Epithelial cell of proximal tubule (primary cell): ENCODE measurements at regions not wholly inside any gene's neighbourhood (a gene's known extent, or its start where the extent isn't known, plus 50 kb on each side); places are given as distances from the start of the nearest gene placed in this dataset.

Source experiments
- DNase-seq: peaks from one replicate; pipeline ENCODE4 v3.0.0-alpha.2; 2011; ENCODE audit warnings: low read depth
- H3K4me3 ChIP-seq: 2 replicates; pipeline ENCODE4 v1.5.1; 2011; ENCODE audit warnings: low read depth, mild to moderate bottlenecking, low read length
- TF ChIP-seq, protein P1 (sequence below): conservative IDR thresholded peaks from 2 replicates; pipeline ENCODE4 v1.5.1; 2012; ENCODE audit warnings: low read depth, mild to moderate bottlenecking, low read length

DNA sequence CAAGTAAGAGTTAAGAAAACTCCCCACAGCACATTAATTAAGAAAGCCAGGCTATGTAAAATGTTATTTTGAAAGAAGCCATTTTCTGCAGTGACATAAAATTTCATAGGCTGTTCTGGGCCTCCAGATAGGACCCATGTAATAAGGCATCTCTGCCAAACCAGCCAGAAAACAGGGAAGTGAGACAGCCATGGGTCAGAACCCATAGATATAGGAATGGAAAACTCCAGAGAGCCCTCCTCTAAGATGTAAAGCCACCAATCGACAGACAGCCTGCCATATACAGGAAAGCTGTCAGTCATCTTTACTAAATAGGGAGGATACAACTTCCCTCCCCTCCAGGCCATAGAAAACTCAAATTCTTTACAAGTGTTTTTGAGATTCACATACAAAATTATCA, 493.3 kb downstream of the COG6 start:
- no peak for DNase-seq
- TF ChIP-seq, protein P1, sequence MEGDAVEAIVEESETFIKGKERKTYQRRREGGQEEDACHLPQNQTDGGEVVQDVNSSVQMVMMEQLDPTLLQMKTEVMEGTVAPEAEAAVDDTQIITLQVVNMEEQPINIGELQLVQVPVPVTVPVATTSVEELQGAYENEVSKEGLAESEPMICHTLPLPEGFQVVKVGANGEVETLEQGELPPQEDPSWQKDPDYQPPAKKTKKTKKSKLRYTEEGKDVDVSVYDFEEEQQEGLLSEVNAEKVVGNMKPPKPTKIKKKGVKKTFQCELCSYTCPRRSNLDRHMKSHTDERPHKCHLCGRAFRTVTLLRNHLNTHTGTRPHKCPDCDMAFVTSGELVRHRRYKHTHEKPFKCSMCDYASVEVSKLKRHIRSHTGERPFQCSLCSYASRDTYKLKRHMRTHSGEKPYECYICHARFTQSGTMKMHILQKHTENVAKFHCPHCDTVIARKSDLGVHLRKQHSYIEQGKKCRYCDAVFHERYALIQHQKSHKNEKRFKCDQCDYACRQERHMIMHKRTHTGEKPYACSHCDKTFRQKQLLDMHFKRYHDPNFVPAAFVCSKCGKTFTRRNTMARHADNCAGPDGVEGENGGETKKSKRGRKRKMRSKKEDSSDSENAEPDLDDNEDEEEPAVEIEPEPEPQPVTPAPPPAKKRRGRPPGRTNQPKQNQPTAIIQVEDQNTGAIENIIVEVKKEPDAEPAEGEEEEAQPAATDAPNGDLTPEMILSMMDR = no peak
- no peak overlapping the region for H3K4me3 ChIP-seq

DNA sequence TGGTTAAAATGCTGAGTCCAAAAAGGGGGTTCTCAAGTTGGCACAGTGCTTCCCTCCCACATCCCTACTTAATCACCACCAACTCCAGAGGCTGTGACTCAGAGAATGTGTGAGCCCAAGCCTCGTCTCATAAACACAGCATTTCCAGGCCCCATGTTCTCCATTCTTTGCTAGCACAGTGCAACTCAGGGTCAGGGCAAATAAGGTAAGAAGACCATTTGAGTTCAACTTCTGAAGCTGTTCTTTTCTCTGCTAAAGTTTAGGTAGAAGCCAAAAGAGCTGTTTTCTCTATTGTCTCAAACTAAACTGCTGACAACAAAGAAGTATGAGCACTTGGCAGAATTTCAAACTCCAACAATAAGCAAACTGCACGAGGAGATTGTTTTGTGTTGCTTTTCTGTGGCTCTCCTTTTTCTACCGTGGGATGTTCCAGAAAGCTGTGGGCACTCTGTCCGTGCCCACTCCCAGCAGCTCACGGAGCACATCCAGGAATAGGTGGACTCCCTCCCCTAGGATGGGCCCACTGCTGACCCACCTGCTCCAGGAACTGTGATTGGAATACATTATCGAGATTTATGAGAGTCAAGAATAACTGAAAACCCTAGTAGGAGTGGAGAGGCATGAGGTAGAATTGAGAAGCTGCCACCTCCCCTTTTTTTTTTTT, 494.3 kb downstream of the COG6 start:
- TF ChIP-seq, protein P1 = no peak
- DNase-seq = peak; percentile 74
- H3K4me3 ChIP-seq = no peak overlapping the region

DNA sequence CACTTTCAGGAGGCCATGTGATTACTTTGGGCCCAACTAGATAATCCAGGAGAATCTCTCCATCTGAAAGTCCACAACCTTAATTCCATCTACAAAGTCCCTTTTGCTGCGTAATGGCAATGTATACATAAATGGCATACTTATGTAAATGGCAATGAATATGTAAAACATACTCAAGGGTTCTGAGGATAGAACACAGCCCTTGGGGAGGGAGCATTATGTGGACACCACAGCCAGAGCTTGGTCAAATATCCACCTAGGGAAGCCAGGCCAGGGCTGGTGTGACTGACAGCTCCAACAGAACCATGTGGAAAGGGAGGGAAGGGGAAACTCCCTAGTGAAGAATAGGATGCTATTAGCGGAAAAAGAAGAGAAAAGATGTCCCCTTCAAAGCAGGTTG, 496.2 kb downstream of the COG6 start:
- TF ChIP-seq, protein P1 = no peak
- DNase-seq = no peak

DNA sequence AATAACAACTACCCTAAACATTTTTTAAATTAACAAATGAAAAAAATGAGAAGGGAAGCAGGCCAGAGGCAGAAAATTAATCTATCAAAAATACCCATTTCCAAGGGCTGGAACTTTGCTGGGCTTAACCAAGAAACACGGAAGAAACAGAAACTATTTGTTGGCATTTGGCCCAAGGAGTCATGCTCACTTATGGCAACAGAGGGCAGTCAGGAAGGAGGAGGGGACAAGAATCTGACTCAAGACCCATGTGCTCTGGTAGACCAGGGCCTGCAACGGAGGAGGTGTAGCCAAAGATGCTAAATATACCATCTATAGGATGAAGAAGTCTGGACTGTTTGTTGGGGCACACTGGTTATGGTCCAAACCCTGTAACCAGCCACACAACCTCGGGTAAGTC, 496.7 kb downstream of the COG6 start:
- TF ChIP-seq, protein P1 = peak; percentile 36
- no peak for DNase-seq
- H3K4me3 ChIP-seq = no peak overlapping the region

More for the DNA sequence above, 496.2 kb downstream of the COG6 start:
- no peak overlapping the region for H3K4me3 ChIP-seq

DNA sequence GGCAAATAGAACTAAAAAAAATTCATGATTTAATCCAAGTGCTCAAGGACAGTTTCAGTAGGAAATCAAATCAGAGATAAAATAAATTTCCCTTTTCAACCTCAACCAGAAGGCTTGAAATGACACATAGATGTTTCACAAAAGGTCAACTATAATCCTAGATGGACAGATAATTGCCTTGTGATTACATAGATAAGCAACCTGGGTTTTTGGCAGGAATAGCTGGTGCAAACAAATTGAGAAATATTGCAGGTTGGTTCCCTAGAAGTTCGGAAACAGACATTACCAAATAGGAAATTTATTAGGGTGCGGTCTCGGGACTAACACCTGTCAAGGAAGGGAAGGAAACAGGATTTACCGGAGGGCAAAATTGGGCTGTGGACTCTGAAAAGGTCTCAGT, 497.5 kb downstream of the COG6 start:
- no peak overlapping the region for H3K4me3 ChIP-seq
- TF ChIP-seq, protein P1 = no peak
- DNase-seq = no peak

DNA sequence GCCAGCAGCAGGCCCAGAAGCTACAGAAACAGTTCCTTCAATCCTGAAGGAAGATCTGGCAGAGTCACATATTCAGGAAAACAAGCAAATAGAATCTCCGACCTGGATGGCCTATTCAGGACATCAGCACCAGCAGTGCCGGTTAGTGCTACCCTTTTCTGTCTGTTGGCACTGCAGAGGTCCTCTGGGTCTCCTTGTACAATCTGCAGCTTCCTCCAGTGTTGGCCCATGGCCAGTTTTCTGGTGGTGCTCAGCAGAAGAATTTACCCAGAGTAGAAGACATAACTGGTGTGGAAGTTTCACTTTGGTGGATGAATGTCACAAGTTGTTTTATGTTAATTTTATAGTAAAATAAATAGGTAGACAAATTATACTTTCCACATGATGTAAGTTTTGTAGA, 498.1 kb downstream of the COG6 start:
- TF ChIP-seq, protein P1 = no peak
- H3K4me3 ChIP-seq = no peak overlapping the region
- no peak for DNase-seq

DNA sequence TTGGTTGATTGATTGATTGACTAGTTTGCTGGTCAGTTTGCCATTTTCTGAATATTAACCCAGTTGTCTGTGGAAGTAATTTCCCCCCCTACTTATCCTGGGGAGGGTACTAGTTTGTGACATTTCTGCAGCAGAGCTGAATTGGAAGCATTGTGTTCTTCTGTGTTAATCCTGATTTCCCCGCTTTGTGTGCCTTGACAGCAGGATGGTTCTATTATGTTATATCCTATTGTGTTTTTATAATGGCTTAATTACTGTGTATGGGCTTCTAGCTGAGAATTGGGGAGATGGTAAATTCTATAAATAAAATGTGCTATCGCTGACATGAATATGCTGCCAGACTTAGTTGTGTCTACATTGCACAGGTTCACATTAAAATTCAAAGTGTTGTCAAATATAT, 499.7 kb downstream of the COG6 start:
- TF ChIP-seq, protein P1 = no peak

More for the DNA sequence above, 499.7 kb downstream of the COG6 start:
- H3K4me3 ChIP-seq = no peak overlapping the region
- DNase-seq = no peak
